Cardiac muscle cell (in vitro differentiated cells and primary cell): ENCODE measurements at regions not wholly inside any gene's neighbourhood (a gene's known extent, or its start where the extent isn't known, plus 50 kb on each side); places are given as distances from the start of the nearest gene placed in this dataset.
"Not testable (repeated sequence)": the region's sequence is repeated elsewhere in the genome, so short reads cannot be mapped to it uniquely, and the experiment has no call there.

Experiments
- DNase-seq, 2 donors: peaks; one replicate each; pipeline versions ENCODE4 v3.0.0 to v3.0.0-alpha.2; 2010 to 2017; ENCODE audit warnings: low read depth in 1 of 2, low spot score in 1 of 2
- H3K27ac ChIP-seq: fragments of 200-600 bp; sonication (generic); 2 replicates; pipeline ENCODE4 v1.5.1; 2016
- H3K27me3 ChIP-seq: fragments of 200-600 bp; sonication (generic); 2 replicates; pipeline ENCODE4 v1.6.0; 2016; ENCODE audit warnings: control low read depth
- H3K36me3 ChIP-seq: fragments of 200-600 bp; sonication (generic); 2 replicates; pipeline ENCODE4 v1.5.1; 2016; ENCODE audit warnings: control low read depth
- H3K4me1 ChIP-seq: fragments of 200-600 bp; sonication (generic); 2 replicates; pipeline ENCODE4 v1.8.1; 2017; ENCODE audit warnings: low read depth, mild to moderate bottlenecking, mixed run types
- H3K4me3 ChIP-seq: fragments of 200-600 bp; sonication (generic); 2 replicates; pipeline ENCODE4 v1.5.1; 2016; ENCODE audit warnings: mild to moderate bottlenecking
- H3K9me3 ChIP-seq: fragments of 200-600 bp; sonication (generic); 2 replicates; pipeline ENCODE4 v1.5.1; 2017; ENCODE audit warnings: low read depth, mild to moderate bottlenecking, control low read depth
- TF ChIP-seq, protein P1 (sequence below): IDR thresholded peaks from 2 replicates; pipeline ENCODE4 v1.5.1; 2012; ENCODE audit warnings: low read depth, mild to moderate bottlenecking, low read length

- Histone ChIP-seq H3K36me3 (no peaks in the 10 kb centered on the region), H3K9me3 (no peaks in the 10 kb centered on the region), H3K27ac (no peak overlapping the region), H3K4me1 (no peaks in the 10 kb centered on the region), H3K27me3 (no peaks in the 10 kb centered on the region), H3K4me3 (no peak overlapping the region)
- TF ChIP-seq, protein P1, sequence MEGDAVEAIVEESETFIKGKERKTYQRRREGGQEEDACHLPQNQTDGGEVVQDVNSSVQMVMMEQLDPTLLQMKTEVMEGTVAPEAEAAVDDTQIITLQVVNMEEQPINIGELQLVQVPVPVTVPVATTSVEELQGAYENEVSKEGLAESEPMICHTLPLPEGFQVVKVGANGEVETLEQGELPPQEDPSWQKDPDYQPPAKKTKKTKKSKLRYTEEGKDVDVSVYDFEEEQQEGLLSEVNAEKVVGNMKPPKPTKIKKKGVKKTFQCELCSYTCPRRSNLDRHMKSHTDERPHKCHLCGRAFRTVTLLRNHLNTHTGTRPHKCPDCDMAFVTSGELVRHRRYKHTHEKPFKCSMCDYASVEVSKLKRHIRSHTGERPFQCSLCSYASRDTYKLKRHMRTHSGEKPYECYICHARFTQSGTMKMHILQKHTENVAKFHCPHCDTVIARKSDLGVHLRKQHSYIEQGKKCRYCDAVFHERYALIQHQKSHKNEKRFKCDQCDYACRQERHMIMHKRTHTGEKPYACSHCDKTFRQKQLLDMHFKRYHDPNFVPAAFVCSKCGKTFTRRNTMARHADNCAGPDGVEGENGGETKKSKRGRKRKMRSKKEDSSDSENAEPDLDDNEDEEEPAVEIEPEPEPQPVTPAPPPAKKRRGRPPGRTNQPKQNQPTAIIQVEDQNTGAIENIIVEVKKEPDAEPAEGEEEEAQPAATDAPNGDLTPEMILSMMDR: no peak
- no peak for DNase-seq
These were observed 311.6 kb downstream of the NPHP4 start for GRCh38 chr1:5680600-5680999.

DNA sequence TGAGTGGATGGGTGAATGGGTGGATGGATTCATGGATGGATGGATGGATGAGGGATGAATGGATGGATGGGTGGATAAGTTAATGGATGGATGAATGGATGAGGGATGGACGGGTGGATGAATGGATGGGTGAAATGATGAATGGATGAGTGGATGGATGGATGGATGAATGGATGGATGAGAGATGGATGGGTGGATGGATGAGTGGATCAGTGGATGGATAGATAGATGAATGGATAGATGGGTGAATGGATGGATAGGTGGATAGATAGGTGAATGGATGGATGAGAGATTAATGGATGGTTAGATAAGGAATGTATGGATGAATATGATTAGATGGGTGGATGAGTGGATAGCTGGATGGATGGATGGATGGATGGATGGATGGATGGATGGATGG lies 313.5 kb downstream of the NPHP4 start:
- TF ChIP-seq, protein P1: no peak
- Histone ChIP-seq H3K27me3 (no peaks in the 10 kb centered on the region), H3K36me3 (no peaks in the 10 kb centered on the region), H3K4me1 (no peaks in the 10 kb centered on the region), H3K9me3 (no peaks in the 10 kb centered on the region), H3K4me3 (no peak overlapping the region), H3K27ac (no peak overlapping the region)
- DNase-seq: no peak

DNA sequence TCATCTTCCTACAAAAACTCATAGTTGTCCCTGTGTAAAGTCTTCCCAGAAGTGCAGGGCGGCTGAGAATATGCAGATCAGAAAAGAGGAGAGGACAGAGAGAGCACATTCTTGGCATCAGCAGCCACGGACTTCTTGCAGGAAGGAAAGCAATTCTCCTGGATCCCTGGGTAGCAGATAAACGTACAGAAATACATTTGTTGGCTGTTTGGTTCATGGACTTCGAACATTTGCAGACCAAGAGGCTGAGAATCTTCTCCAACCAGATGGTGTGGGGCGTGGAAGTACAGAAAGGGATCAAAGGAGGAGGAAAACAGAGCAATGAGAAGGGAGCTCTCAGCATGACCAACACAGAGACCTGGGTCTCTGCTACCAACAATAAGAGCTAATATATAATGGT lies 319.9 kb downstream of the NPHP4 start:
- H3K4me3 ChIP-seq, H3K27me3 ChIP-seq, H3K4me1 ChIP-seq, H3K9me3 ChIP-seq, DNase-seq, H3K27ac ChIP-seq, H3K36me3 ChIP-seq: not testable (repeated sequence)

GRCh38 chr1:5670590-5671350 lies 321.5 kb downstream of the NPHP4 start:
- Histone ChIP-seq H3K4me3 (no peak overlapping the region), H3K9me3 (no peaks in the 10 kb centered on the region), H3K27me3 (no peaks in the 10 kb centered on the region), H3K4me1 (no peaks in the 10 kb centered on the region), H3K36me3 (no peaks in the 10 kb centered on the region), H3K27ac (no peak overlapping the region)
- TF ChIP-seq, protein P1: no peak
- DNase-seq: no peak

GRCh38 chr1:5667513-5668325 lies 324.5 kb downstream of the NPHP4 start:
- Histone ChIP-seq H3K9me3 (no peaks in the 10 kb centered on the region), H3K27me3 (no peaks in the 10 kb centered on the region), H3K4me1 (no peaks in the 10 kb centered on the region), H3K4me3 (no peak overlapping the region), H3K27ac (no peak overlapping the region), H3K36me3 (no peaks in the 10 kb centered on the region)
- TF ChIP-seq, protein P1: no peak
- DNase-seq: no peak
